Stimulated activated CD4-positive, alpha-beta T cell treated with anti-CD3 and anti-CD28 coated beads, Interleukin-12 subunit alpha, Interleukin-12 subunit beta, amount 100 ng/mL, for 48 hours (primary cell): ENCODE measurements at regions not wholly inside any gene's neighbourhood (a gene's known extent, or its start where the extent isn't known, plus 50 kb on each side); places are given as distances from the start of the nearest gene placed in this dataset.
A peak's percentile ranks its signal among the peaks of the same experiment; 100 is the strongest.
"Not testable (repeated sequence)": the region's sequence is repeated elsewhere in the genome, so short reads cannot be mapped to it uniquely, and the experiment has no call there.

ENCODE experiments used
- DNase-seq, 3 donors: peaks; one replicate each; pipeline ENCODE4 v3.0.0-alpha.2; 2020; ENCODE audit warnings: low read depth in 2 of 3, low spot score in 1 of 3

GRCh38 chr7:142503949-142504348 is 245.3 kb upstream of the PRSS1 start:
- not testable (repeated sequence) for DNase-seq

- DNase-seq, result no peak
These were observed 245.2 kb upstream of the PRSS58 start for GRCh38 chr7:142503036-142503435.

- DNase-seq, result no peak
These were observed 243.6 kb upstream of the PRSS58 start for GRCh38 chr7:142501434-142501833.

- no peak for DNase-seq
These were observed 242.5 kb upstream of the PRSS58 start for GRCh38 chr7:142500366-142500765.

GRCh38 chr7:142499635-142500034 is 241.8 kb upstream of the PRSS58 start:
- DNase-seq, result no peak

- DNase-seq, result no peak
These were observed 240.5 kb upstream of the PRSS58 start for GRCh38 chr7:142498364-142498763.

- no peak for DNase-seq
These were observed 238.7 kb upstream of the PRSS58 start for GRCh38 chr7:142496545-142496991.

GRCh38 chr7:142495879-142496278 is 238.0 kb upstream of the PRSS58 start:
- not testable (repeated sequence) for DNase-seq

GRCh38 chr7:142495301-142495700 is 237.4 kb upstream of the PRSS58 start:
- not testable (repeated sequence) for DNase-seq

- DNase-seq, result no peak
These were observed 236.2 kb upstream of the PRSS58 start for GRCh38 chr7:142494021-142494420.

GRCh38 chr7:142488842-142489241 is 231.0 kb upstream of the PRSS58 start:
- no peak for DNase-seq

- no peak for DNase-seq
These were observed 230.3 kb upstream of the PRSS58 start for GRCh38 chr7:142488036-142488633.

GRCh38 chr7:142487565-142487964 is 229.7 kb upstream of the PRSS58 start:
- DNase-seq, result not testable (repeated sequence)

- no peak for DNase-seq
These were observed 229.3 kb upstream of the PRSS58 start for GRCh38 chr7:142487124-142487523.

GRCh38 chr7:142485617-142486226 is 227.9 kb upstream of the PRSS58 start:
- no peak for DNase-seq

- DNase-seq, result no peak
These were observed 225.9 kb upstream of the PRSS58 start for GRCh38 chr7:142483659-142484317.

- peak; percentile 24 to 55 (median 41) for DNase-seq
These were observed 225.2 kb upstream of the PRSS58 start for GRCh38 chr7:142482891-142483658.

- DNase-seq, result no peak
These were observed 223.7 kb upstream of the PRSS58 start for GRCh38 chr7:142481548-142481947.

- DNase-seq, result no peak
These were observed 220.8 kb upstream of the PRSS58 start for GRCh38 chr7:142478479-142479220.

GRCh38 chr7:142477801-142478200 is 219.9 kb upstream of the PRSS58 start:
- not testable (repeated sequence) for DNase-seq

- DNase-seq, result no peak
These were observed 219.3 kb upstream of the PRSS58 start for GRCh38 chr7:142477079-142477651.
